ENCODE measurements at regions not wholly inside any gene's neighbourhood (a gene's known extent, or its start where the extent isn't known, plus 50 kb on each side); places are given as distances from the start of the nearest gene placed in this dataset.
A peak's percentile ranks its signal among the peaks of the same experiment; 100 is the strongest.

DNA sequence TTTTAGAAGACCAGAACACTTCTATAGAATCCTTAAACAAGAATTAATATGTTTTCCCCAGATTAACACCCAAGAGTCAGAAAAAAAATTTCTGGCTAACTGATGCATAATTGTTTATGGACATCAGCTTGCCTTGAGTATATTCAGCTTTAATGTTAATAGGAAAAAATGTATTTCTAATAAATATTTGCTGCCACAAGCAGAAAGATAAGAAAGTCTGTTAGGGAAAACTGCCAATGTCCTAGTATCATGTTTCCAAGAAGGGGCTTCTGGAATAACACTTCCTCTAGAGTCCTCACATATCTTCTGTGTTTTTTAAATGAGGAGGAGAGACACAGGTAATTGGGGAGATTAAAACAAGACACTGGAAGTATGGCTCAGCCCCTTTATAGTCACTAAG is 202.1 kb upstream of the TET2 start:
- no peak for DNase-seq
- Mint-ChIP-seq H3K4me3 (no peak overlapping the region), H3K4me1 (ENCODE audit: low read depth) (no peaks in the 10 kb centered on the region), H3K9me3 (no peaks in the 10 kb centered on the region), H3K36me3 (ENCODE audit: insufficient read depth) (no peaks in the 10 kb centered on the region), H3K27me3 (ENCODE audit: low read depth) (no peaks in the 10 kb centered on the region)
- no peak for ATAC-seq

DNA sequence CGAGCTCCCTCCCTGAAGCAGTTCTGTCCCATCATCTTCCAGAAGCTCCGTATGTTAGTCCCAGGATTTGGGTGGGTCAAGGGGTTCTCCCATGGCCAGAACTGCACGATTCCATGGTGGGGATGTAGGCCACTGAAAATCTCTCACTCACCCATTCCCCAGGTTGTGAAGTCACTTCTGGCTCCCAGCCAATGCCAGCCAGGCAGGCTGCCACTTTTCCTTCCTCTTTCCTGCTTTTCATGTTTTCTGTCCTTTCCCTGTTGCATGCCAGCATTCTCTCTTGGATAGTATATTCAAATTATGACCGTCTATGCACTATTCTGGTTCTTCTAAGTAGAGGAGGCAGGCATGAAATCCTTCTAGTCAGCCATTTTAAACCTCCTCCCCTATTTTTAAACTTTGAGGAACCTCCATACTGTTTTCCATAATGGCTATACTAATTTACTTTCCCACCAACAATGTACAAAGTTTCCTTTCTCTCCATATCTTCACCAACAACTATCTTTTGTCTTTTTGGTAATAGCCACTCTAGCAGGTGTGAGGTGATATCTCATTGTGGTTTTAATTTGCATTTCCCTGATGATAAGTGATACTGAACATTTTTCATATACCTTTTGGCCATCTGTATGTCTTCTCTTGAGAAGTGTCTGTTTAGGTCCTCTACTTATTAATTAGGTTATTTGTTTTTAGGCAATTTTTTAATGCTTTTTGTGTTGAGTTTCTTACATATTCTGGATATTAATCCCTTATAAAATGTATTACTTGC is 182.1 kb upstream of the TET2 start:
- ATAC-seq (no peak), DNase-seq (no peak)
- Mint-ChIP-seq H3K4me3 (no peak overlapping the region), H3K27me3 (ENCODE audit: low read depth) (peaks cover 4% of the 10 kb centered on the region), H3K36me3 (ENCODE audit: insufficient read depth) (no peaks in the 10 kb centered on the region), H3K9me3 (peaks cover 11% of the 10 kb centered on the region), H3K4me1 (ENCODE audit: low read depth) (peaks cover 12% of the 10 kb centered on the region)

DNA sequence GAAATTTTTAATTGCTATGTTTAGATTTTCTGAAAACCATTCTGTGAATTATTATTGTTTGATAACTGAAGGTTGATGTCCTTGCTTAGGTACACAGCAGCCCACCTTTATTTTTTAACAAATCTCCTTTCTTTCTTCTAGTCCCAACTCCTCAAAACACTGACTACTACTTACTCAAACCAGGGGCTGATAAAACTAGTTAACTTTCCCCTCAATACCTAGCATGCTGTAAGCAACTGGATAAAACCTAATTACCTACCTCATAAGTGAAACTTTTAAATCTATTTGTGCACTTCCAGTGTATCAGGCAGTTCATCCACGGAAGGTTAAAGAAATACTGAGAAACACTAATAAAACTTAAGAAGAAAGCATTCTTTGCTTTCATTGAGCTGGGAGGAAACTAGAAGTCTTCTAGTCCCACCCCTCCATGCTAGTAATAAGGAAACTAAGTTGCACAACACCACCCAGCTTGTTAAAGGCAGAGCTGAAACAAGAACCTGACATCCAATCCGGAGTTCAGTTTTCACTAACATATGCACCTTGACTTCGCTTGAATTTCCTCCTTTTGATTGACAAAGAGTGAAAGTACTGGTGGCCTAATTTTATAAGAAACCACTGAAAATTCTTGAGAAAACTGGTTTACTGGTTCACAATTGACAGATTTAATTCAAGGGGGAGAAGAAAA is 180.2 kb upstream of the TET2 start:
- peak overlapping the region; percentile 24 for H3K4me3 Mint-ChIP-seq
- DNase-seq, result no peak
- ATAC-seq, result peak; percentile 96 to 98
- peaks cover 3% of the 10 kb centered on the region for H3K9me3 Mint-ChIP-seq
- peaks cover 12% of the 10 kb centered on the region for H3K4me1 Mint-ChIP-seq (ENCODE audit: low read depth)
- H3K27me3 Mint-ChIP-seq (ENCODE audit: low read depth), result peaks cover 4% of the 10 kb centered on the region
- no peaks in the 10 kb centered on the region for H3K36me3 Mint-ChIP-seq (ENCODE audit: insufficient read depth)

DNA sequence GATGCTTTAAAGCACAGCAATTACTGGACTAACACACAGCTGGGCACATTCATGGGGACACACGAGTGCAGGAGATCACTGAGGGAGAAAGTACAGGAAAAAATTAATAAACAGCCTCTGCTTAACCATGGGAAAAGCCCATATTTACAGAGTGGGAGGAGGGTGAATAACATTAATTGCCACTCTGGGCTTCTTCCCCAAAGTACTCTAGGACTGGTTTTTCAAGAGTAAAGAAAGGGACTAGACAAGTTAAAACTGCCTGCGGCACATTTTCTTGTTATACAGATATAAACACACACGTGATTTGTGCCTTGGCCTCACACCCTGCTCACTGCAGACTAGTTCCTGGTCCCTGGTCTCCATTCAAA is 179.7 kb upstream of the TET2 start:
- H3K36me3 Mint-ChIP-seq (ENCODE audit: insufficient read depth), result no peaks in the 10 kb centered on the region
- DNase-seq (no peak), ATAC-seq (peak in 1 of 2 donors; percentile 40)
- peaks cover 4% of the 10 kb centered on the region for H3K27me3 Mint-ChIP-seq (ENCODE audit: low read depth)
- H3K4me3 Mint-ChIP-seq, result peak overlapping the region; percentile 24
- H3K4me1 Mint-ChIP-seq (ENCODE audit: low read depth), result peaks cover 12% of the 10 kb centered on the region
- H3K9me3 Mint-ChIP-seq, result peaks cover 2% of the 10 kb centered on the region

DNA sequence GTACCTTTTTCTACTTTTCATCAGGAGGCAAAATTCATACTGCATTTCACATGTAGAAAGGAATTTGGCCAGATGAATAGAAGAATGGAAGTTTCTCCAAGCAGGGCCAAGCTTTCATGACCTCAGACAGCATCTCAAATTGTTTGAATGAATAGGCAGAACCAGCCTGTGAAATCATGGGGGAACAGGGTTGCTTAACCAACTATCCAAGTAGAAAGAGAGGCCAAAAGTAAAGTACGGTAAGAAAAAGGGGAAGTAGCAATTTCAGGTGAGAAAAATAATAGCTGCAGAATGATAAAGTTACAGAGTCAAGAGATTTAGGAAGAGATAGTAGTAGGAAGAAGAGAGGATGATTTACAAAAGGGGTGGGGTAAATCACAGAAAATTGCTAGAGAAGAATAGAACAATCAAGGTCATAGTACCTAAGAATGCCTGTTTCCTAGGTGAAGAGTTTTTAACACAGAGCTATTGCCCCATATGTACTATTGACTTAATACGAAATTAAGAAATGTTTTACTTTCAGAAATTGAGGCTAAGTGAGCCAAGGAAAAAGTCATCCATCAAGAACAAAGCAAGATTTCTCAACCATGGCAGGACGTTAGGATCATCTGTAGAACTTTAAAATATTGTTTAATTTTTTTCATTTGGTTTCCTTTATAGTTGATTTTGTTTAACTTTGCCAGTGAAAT is 177.1 kb upstream of the TET2 start:
- DNase-seq (no peak), ATAC-seq (no peak)
- Mint-ChIP-seq H3K9me3 (no peaks in the 10 kb centered on the region), H3K4me1 (ENCODE audit: low read depth) (peaks cover 12% of the 10 kb centered on the region), H3K36me3 (ENCODE audit: insufficient read depth) (no peaks in the 10 kb centered on the region), H3K27me3 (ENCODE audit: low read depth) (peaks cover 3% of the 10 kb centered on the region), H3K4me3 (no peak overlapping the region)

DNA sequence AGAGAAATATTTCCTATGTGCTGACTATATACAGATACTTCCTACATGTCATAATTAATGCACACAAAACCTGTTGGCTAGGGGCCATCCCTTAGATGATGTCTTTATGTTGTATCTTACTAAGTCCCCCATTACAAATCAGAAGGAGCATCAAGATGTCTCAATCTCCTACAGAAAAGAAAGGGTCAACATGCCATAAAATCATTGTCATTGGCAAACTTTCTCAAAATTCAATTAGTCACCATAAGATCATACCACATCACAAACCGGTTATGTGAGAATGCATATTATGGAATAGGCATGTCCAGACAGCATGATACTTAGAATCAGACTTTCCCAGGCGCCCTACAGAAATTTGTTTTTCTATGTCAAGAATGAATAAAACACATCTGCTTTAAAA is 175.2 kb upstream of the TET2 start:
- H3K4me1 Mint-ChIP-seq (ENCODE audit: low read depth), result peaks cover 7% of the 10 kb centered on the region

DNA sequence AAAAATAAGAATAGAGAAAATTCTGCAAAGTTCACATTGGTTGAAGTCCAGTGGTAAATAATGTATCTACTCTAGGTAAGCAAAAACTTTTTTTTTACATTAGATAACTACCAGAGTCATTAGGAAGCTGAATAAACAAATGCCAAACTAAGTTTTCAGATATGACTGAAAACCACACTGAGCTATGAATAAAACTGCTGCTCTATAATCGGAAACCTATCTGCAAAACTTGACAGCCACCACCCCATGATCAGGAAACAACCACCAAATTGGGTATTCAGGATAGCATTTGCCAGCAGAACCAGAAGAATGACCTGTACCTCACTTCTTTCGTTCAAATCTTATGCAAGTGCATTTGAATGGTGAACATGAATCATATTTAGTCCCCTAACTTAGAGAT is 173.0 kb upstream of the TET2 start:
- Mint-ChIP-seq H3K36me3 (ENCODE audit: insufficient read depth) (no peaks in the 10 kb centered on the region), H3K27me3 (ENCODE audit: low read depth) (no peaks in the 10 kb centered on the region), H3K9me3 (no peaks in the 10 kb centered on the region), H3K4me3 (no peak overlapping the region), H3K4me1 (ENCODE audit: low read depth) (no peaks in the 10 kb centered on the region)
- DNase-seq, result no peak
- no peak for ATAC-seq

More for the DNA sequence above, 175.2 kb upstream of the TET2 start:
- DNase-seq (no peak), ATAC-seq (no peak)
- H3K27me3 Mint-ChIP-seq (ENCODE audit: low read depth), result no peaks in the 10 kb centered on the region
- no peak overlapping the region for H3K4me3 Mint-ChIP-seq
- no peaks in the 10 kb centered on the region for H3K36me3 Mint-ChIP-seq (ENCODE audit: insufficient read depth)
- no peaks in the 10 kb centered on the region for H3K9me3 Mint-ChIP-seq

DNA sequence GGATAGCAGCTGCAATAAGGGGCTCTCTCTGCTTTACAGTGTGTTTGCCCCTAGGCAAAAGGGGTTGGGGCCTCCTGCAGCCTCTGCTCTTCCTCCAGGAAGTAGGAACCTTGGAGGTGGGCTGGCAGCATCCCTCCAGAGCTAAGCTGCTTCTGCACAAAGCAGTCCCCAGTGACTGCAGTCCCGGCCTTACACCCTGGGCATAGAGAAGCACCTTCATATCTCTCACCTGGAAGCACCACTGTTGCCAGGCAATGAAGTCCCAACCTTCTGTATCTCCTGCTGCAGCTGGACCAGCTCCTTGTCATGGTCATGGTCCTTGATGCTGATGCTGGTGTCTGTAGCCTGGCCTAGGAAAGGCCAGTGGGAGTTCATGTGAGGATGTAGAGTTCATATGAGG is 171.1 kb upstream of the TET2 start:
- ATAC-seq (no peak), DNase-seq (no peak)
- Mint-ChIP-seq H3K4me3 (no peak overlapping the region), H3K36me3 (ENCODE audit: insufficient read depth) (no peaks in the 10 kb centered on the region), H3K9me3 (peaks cover 14% of the 10 kb centered on the region), H3K27me3 (ENCODE audit: low read depth) (no peaks in the 10 kb centered on the region), H3K4me1 (ENCODE audit: low read depth) (no peaks in the 10 kb centered on the region)

DNA sequence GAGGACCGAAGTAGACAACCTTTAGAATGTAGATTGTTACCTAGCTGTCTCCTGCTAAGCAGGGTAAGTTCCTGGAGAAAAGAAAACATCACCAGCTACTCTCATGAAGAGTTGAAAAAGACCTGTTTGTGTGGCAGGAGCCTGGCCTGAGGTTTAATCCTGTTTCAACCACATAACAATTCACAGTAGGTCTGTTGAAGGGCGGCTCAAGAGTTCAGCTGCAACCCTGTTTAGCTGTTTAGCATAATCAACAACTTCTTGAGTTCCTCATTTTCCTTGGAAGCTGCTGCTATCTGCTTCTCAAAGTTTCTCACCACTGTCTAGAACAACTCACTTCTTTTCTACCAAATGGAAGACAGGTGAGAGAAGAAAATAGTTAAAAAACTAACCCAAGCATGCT is 170.4 kb upstream of the TET2 start:
- H3K36me3 Mint-ChIP-seq (ENCODE audit: insufficient read depth), result no peaks in the 10 kb centered on the region
- no peak for ATAC-seq
- H3K27me3 Mint-ChIP-seq (ENCODE audit: low read depth), result no peaks in the 10 kb centered on the region
- peaks cover 17% of the 10 kb centered on the region for H3K9me3 Mint-ChIP-seq
- H3K4me1 Mint-ChIP-seq (ENCODE audit: low read depth), result no peaks in the 10 kb centered on the region
- no peak for DNase-seq
- no peak overlapping the region for H3K4me3 Mint-ChIP-seq

DNA sequence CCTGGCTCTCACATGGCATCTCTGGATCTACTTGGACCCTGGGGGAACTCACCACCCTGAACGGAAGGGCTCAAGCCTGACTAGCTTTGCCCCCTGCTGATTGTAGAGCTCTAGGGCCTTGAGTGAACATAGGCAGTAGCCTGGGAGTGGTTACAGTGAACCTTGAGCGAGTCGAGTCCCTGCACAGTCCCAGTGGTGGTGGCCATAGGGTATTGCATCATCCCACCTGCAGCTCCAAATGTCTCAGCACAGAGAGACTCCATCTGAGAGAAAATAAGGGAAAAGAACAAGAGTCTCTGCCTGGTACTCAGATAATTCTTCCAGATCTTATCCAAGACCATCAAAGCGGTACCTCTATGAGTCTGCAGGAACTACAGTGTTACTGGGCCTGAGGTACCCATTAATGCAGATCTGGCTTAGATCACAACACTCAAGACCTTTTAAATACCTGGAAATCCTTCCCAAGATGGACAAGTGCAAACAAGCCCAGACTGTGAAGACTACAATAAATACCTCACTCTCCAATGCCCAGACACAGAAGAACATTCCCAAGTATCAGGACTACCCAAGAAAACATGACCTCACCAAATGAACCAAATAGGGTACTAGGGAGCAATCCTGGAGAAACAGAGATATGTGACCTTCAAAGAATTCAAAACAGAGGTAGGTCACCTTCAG is 167.5 kb upstream of the TET2 start:
- ATAC-seq, result no peak
- Mint-ChIP-seq H3K36me3 (ENCODE audit: insufficient read depth) (no peaks in the 10 kb centered on the region), H3K4me3 (no peak overlapping the region), H3K4me1 (ENCODE audit: low read depth) (no peaks in the 10 kb centered on the region), H3K9me3 (peaks cover 20% of the 10 kb centered on the region), H3K27me3 (ENCODE audit: low read depth) (no peaks in the 10 kb centered on the region)
- DNase-seq, result no peak

DNA sequence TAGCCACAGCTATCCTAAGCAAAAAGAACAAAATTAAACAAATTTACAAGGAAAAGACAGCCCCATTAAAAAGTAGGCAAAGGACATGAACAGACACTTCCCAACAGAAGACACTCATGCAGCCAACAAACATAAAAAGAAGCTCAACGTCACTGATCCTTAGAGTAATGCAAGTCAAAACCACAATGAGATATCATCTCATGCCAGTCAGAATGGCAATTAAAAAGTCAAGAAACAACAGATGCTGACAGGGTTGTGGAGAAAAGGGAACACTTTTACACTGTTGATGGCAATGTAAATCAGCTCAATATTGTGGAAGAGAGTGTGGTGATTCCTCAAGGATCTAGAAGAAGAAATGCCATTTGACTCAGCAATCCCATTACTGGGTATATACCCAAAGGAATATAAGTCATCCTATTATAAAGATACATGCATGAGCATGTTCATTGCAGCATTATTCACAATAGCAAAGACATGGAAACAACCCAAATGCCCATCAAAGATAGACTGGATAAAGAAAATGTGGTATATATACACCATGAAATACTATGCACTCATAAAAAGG is 163.0 kb upstream of the TET2 start:
- no peaks in the 10 kb centered on the region for H3K36me3 Mint-ChIP-seq (ENCODE audit: insufficient read depth)
- peak in 1 of 2 donors; percentile 34 for ATAC-seq
- no peaks in the 10 kb centered on the region for H3K4me1 Mint-ChIP-seq (ENCODE audit: low read depth)

DNA sequence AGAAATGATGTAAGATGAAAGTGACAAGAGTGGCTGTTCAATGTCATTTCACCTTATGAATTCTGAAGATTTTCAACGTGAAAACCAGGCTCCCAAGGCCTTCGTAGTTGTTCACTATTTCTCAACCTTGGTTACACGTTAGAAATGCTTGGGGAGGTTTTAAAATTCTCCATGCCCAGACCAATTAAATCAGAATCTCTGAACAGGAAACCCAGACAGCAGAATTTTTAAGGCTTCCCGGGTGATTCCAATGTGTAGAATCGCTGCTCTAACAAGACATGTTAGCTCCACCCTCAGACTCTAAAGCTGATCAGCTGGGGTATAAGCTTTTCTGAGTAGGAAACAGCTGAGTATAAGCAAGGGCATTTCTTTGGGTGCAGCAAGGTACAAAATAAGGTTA is 160.4 kb upstream of the TET2 start:
- H3K4me3 Mint-ChIP-seq, result no peak overlapping the region
- H3K4me1 Mint-ChIP-seq (ENCODE audit: low read depth), result no peaks in the 10 kb centered on the region
- DNase-seq (no peak), ATAC-seq (no peak)
- peaks cover 4% of the 10 kb centered on the region for H3K9me3 Mint-ChIP-seq
- H3K36me3 Mint-ChIP-seq (ENCODE audit: insufficient read depth), result no peaks in the 10 kb centered on the region
- no peaks in the 10 kb centered on the region for H3K27me3 Mint-ChIP-seq (ENCODE audit: low read depth)

More for the DNA sequence above, 163.0 kb upstream of the TET2 start:
- H3K9me3 Mint-ChIP-seq, result peaks cover 20% of the 10 kb centered on the region
- no peak overlapping the region for H3K4me3 Mint-ChIP-seq
- DNase-seq, result no peak
- no peaks in the 10 kb centered on the region for H3K27me3 Mint-ChIP-seq (ENCODE audit: low read depth)

DNA sequence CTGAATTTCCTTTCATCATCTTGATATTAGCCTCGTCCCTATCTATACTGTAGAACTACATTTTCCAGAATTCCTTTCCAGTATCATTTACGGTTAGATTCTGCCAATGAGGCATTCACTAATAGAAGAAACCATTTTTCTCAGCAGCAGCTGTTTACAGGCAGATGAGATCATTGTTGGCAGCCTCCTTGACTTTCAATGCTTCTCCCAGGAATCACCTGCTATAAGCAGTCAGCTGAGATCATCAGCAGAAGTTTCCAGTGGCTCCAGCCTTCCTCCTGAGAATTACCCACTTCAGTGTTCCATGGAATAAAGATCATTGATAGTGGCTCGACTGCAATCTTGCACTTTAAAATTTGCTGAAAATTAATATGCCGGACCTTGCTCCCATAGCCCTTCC is 157.3 kb upstream of the TET2 start:
- no peaks in the 10 kb centered on the region for H3K27me3 Mint-ChIP-seq (ENCODE audit: low read depth)
- H3K4me3 Mint-ChIP-seq, result no peak overlapping the region
- H3K36me3 Mint-ChIP-seq (ENCODE audit: insufficient read depth), result no peaks in the 10 kb centered on the region
- peaks cover 3% of the 10 kb centered on the region for H3K9me3 Mint-ChIP-seq
- no peaks in the 10 kb centered on the region for H3K4me1 Mint-ChIP-seq (ENCODE audit: low read depth)
- ATAC-seq (no peak), DNase-seq (no peak)

DNA sequence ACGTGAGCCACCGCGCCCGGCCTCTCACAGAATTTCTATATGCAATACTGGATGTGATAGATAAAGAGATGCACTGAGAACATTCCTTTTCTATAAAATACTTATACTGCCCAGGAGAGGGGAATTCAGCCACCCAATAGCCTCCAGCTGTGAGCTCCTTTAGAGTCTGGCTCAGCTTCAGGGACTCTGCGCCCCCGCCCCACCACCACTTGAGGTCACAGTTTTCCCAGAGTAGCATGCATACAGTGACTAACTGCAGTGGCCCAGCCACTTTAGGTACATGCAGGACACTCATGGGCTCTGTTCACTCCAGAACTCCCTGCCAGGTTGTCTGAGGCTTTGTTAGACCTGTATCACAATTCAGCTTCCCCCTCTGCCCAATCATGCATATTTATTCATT is 144.4 kb upstream of the TET2 start:
- H3K4me3 Mint-ChIP-seq, result no peak overlapping the region
- H3K36me3 Mint-ChIP-seq (ENCODE audit: insufficient read depth), result no peaks in the 10 kb centered on the region
- ATAC-seq, result no peak
- peaks cover 3% of the 10 kb centered on the region for H3K9me3 Mint-ChIP-seq
- no peaks in the 10 kb centered on the region for H3K4me1 Mint-ChIP-seq (ENCODE audit: low read depth)
- DNase-seq, result no peak
- no peaks in the 10 kb centered on the region for H3K27me3 Mint-ChIP-seq (ENCODE audit: low read depth)

Data from activated T-cell treated with anti-CD3 and anti-CD28 coated beads, Interleukin-2, amount 50 U/mL, for 4 hours (primary cell).